Activated B cell treated with CpG ODN at 0.5 μM for 24 hours (primary cell): ENCODE measurements at regions not wholly inside any gene's neighbourhood (a gene's known extent, or its start where the extent isn't known, plus 50 kb on each side); places are given as distances from the start of the nearest gene placed in this dataset.

Experiments
- ATAC-seq: fragments of 200-7000 bp; cut with Tn5 transposase; one replicate; pipeline ENCODE4 v1.10.0; 2021; ENCODE audit warnings: low read depth, mild to moderate bottlenecking, moderate library complexity
- CTCF ChIA-PET: fragments of 350-600 bp; sonication (Branson Sonifier 250); formaldehyde crosslinking; loops from one replicate; lab custom pipeline; 2021; ENCODE audit warnings: antibody characterized with exemption; lab: Charles Lee
- POLR2A ChIA-PET: fragments of 350-600 bp; sonication (Branson Sonifier 250); formaldehyde crosslinking; loops from one replicate; lab custom pipeline; 2021; ENCODE audit warnings: antibody characterized with exemption; lab: Charles Lee
- DNase-seq: peaks from one replicate; pipeline ENCODE4 v3.0.0; 2022
- H3K27ac Mint-ChIP-seq: one replicate; pipeline ENCODE4 v1.8.0; 2020; ENCODE audit warnings: mixed read lengths
- H3K27me3 Mint-ChIP-seq: one replicate; pipeline ENCODE4 v1.8.0; 2021; ENCODE audit warnings: mixed read lengths
- H3K36me3 Mint-ChIP-seq: one replicate; pipeline ENCODE4 v1.8.0; 2021; ENCODE audit warnings: low read depth, mixed read lengths
- H3K4me1 Mint-ChIP-seq: one replicate; pipeline ENCODE4 v1.8.0; 2021; ENCODE audit warnings: mixed read lengths
- H3K4me3 Mint-ChIP-seq: one replicate; pipeline ENCODE4 v1.8.0; 2020; ENCODE audit warnings: mild to moderate bottlenecking, mixed read lengths
- H3K9me3 Mint-ChIP-seq: one replicate; pipeline ENCODE4 v1.8.0; 2020; ENCODE audit warnings: mixed read lengths
- intact Hi-C: fragments of 100-400 bp; cut with micrococcal nuclease; formaldehyde crosslinking; loops from one replicate; pipeline ENCODE4 v1.15.1; 2024
- TF ChIP-seq, protein P1 (sequence below): fragments of 200-600 bp; IDR thresholded peaks from one replicate; pipeline ENCODE4 v1.8.0; 2022; ENCODE audit warnings: antibody characterized with exemption, mild to moderate bottlenecking

DNA sequence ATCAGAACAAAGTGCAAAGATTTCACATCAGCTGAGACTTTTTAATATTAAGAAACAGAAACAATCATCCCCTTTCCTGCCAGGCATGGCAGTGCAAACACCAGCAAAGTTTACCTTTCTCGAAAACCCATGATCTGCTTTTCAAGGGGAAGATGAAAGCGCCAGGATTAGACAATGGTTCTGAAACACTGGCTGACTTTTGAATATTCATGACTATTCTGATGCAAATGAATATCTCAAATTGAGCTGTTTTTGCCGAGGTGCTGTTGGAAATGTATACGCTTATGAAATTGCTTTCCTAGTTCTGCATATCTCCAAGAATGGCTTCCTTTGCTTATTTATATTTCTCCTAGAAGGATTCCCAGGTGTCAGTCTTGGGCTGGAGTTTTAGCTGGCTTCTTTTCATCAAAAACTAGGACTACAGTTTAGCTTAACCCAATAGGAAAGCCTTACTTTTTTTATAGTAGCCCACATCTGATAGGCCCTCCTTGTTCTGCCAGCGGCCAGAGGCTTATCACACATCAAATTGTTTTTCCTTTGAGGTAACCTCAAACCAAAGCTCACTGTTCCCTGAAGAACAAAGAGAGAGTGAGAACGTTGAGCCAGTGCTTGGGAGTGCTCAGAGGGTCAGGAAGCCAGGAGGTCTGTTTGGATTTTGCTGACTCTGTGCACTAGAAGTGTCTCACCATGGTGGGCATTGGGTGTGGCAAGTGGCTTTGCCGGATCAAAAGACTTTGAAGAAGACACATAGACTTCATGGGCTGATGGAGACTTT lies 74.0 kb upstream of the PLCL2 start:
- Mint-ChIP-seq H3K4me1 (no peaks in the 10 kb centered on the region), H3K4me3 (no peak overlapping the region), H3K27me3 (no peaks in the 10 kb centered on the region), H3K36me3 (no peaks in the 10 kb centered on the region), H3K27ac (no peak overlapping the region), H3K9me3 (no peaks in the 10 kb centered on the region)
- CTCF ChIA-PET, result no interaction called here
- POLR2A ChIA-PET, result no interaction called here
- DNase-seq (no peak), ATAC-seq (no peak)
- TF ChIP-seq, protein P1, sequence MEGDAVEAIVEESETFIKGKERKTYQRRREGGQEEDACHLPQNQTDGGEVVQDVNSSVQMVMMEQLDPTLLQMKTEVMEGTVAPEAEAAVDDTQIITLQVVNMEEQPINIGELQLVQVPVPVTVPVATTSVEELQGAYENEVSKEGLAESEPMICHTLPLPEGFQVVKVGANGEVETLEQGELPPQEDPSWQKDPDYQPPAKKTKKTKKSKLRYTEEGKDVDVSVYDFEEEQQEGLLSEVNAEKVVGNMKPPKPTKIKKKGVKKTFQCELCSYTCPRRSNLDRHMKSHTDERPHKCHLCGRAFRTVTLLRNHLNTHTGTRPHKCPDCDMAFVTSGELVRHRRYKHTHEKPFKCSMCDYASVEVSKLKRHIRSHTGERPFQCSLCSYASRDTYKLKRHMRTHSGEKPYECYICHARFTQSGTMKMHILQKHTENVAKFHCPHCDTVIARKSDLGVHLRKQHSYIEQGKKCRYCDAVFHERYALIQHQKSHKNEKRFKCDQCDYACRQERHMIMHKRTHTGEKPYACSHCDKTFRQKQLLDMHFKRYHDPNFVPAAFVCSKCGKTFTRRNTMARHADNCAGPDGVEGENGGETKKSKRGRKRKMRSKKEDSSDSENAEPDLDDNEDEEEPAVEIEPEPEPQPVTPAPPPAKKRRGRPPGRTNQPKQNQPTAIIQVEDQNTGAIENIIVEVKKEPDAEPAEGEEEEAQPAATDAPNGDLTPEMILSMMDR, result no peak
- intact Hi-C loops, result loop anchor here (10.0 kb wide), 1 partner anchor 584 kb away; no protein-coding TSS in a partner anchor

DNA sequence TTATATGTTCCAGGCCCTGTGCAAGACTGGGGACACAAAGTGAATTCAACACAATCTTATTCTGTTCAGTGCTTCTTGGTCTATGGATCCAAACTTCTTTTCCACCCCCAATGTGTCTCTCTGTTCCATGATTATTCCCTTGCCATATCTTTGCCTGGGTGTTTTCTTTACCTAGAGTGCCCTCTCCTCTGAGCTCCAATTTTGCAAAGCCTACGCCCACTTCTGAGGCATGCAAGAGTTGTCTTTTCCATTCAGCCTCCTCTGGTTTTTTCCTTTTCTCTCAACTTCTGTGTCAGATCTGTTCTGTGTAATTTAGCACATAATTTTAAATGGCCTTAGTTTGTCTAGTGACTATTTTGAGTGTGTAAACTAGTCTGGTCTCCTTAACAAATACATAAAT lies 72.8 kb upstream of the PLCL2 start:
- H3K4me1 Mint-ChIP-seq, result no peaks in the 10 kb centered on the region
- H3K9me3 Mint-ChIP-seq, result no peaks in the 10 kb centered on the region
- no peak overlapping the region for H3K27ac Mint-ChIP-seq
- H3K27me3 Mint-ChIP-seq, result no peaks in the 10 kb centered on the region
- CTCF ChIA-PET, result no interaction called here
- H3K36me3 Mint-ChIP-seq, result no peaks in the 10 kb centered on the region
- intact Hi-C loops, result loop anchor here (10.0 kb wide), 1 partner anchor 583 kb away; no protein-coding TSS in a partner anchor
- no peak for DNase-seq
- POLR2A ChIA-PET, result no interaction called here
- ATAC-seq, result no peak
- H3K4me3 Mint-ChIP-seq, result no peak overlapping the region
- TF ChIP-seq, protein P1, result no peak

DNA sequence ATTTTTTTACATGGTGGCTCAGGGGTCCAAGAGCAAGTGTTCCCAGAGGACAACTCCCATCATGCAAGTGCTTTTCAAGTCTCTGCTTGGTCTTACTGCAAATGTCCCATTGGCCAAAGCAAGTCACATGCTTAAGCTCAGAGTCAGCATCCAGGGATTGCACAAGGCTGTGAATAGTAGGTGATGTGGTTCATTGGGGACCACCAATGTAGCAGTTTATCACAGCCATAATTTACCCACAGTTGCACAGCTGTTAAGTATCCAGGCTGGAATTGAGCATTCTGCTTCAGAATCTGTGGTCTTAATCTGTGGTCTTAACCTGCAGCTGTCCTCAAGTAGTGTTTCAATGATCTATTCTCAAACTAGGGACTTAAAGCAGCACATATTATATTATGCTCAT lies 71.4 kb upstream of the PLCL2 start:
- intact Hi-C loops, result loop anchor here (10.0 kb wide), 1 partner anchor 581 kb away; no protein-coding TSS in a partner anchor
- ChIA-PET POLR2A (no interaction called here), CTCF (no interaction called here)
- H3K9me3 Mint-ChIP-seq, result peaks cover 4% of the 10 kb centered on the region
- H3K27me3 Mint-ChIP-seq, result no peaks in the 10 kb centered on the region
- no peak overlapping the region for H3K4me3 Mint-ChIP-seq
- TF ChIP-seq, protein P1, result no peak
- H3K4me1 Mint-ChIP-seq, result no peaks in the 10 kb centered on the region
- no peak for ATAC-seq
- no peaks in the 10 kb centered on the region for H3K36me3 Mint-ChIP-seq
- no peak for DNase-seq
- H3K27ac Mint-ChIP-seq, result no peak overlapping the region

DNA sequence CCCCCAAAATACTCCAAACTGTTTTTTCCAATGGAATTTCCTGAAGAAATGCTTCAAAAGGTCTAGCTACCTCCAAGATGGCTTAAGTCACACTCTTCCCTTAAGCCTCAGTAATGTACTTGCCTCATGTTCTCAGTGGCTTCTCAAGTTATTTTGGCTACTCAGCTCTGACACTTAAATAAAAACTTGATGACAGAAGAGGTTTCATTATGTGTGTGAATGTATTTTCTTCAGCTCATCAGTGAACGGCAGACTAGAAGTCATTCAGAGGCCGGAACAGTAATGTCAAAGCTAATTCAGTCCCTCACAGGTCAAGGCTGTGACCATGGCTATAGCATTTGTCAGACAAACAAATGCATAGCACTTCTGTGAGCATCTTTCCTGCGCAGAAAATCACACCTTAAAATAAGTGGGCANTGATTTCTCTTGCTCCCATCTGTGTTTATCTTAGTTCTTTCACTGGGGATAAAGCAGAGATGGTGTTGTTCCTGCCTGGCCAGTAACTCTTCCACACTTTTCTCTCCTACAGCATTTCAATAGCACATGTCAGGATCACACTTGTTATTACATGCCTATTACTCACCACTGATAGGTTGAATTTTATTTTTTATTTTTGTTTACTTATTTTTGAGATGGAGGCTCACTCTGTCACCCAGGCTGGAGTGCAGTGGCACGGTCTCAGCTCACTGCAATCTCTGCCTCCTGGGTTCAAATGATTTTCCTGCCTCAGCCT lies 68.5 kb upstream of the PLCL2 start:
- H3K27ac Mint-ChIP-seq, result no peak overlapping the region
- ChIA-PET POLR2A (no interaction called here), CTCF (no interaction called here)
- H3K4me3 Mint-ChIP-seq, result no peak overlapping the region
- no peaks in the 10 kb centered on the region for H3K27me3 Mint-ChIP-seq
- TF ChIP-seq, protein P1, result no peak
- intact Hi-C loops, result loop anchor here (10.0 kb wide), 1 partner anchor 579 kb away; no protein-coding TSS in a partner anchor
- H3K36me3 Mint-ChIP-seq, result no peaks in the 10 kb centered on the region
- H3K4me1 Mint-ChIP-seq, result peaks cover 7% of the 10 kb centered on the region
- H3K9me3 Mint-ChIP-seq, result peaks cover 10% of the 10 kb centered on the region
- DNase-seq (no peak), ATAC-seq (no peak)

DNA sequence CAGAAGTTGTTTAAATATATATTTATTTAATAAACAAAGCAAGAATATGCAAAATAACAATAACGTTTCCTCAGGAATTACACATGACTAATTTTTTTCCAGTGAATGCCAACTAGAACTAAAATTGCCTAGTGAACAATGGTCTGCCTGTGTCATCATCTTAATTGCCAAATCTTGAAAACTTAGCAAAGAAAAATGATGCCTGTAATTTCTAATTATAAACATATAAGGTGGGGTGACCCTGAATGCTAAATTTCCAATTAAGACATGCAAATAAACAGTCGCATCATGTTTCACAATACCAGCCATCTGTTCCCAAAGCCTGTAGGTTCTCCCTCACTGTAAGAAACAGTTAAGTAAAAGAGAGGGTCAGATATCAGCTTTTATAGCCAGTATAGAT lies 67.6 kb upstream of the PLCL2 start:
- H3K4me3 Mint-ChIP-seq, result no peak overlapping the region
- intact Hi-C loops, result loop anchor here (10.0 kb wide), 1 partner anchor 578 kb away; no protein-coding TSS in a partner anchor
- POLR2A ChIA-PET, result no interaction called here
- no peaks in the 10 kb centered on the region for H3K36me3 Mint-ChIP-seq
- DNase-seq (no peak), ATAC-seq (no peak)
- CTCF ChIA-PET, result no interaction called here
- no peaks in the 10 kb centered on the region for H3K27me3 Mint-ChIP-seq
- peaks cover 10% of the 10 kb centered on the region for H3K9me3 Mint-ChIP-seq
- TF ChIP-seq, protein P1, result no peak
- peaks cover 7% of the 10 kb centered on the region for H3K4me1 Mint-ChIP-seq
- no peak overlapping the region for H3K27ac Mint-ChIP-seq
